Natural killer cell (primary cell): ENCODE measurements at regions not wholly inside any gene's neighbourhood (a gene's known extent, or its start where the extent isn't known, plus 50 kb on each side); places are given as distances from the start of the nearest gene placed in this dataset.

Experiments
- ATAC-seq, 3 donors: fragments of 150-1000 bp in 2 of 3; fragments of 200-7000 bp in 1 of 3; cut with Tn5 transposase; 1 replicate in 1 of 3; 2 replicates in 2 of 3; pipeline ENCODE4 v1.10.0; 2021; ENCODE audit warnings: mild to moderate bottlenecking in 2 of 3, moderate library complexity in 2 of 3
- DNase-seq, 2 donors: peaks; one replicate each; pipeline versions ENCODE4 v3.0.0 to v3.0.0-alpha.2; 2013 to 2021; ENCODE audit warnings: mixed read lengths in 1 of 2
- H3K27ac ChIP-seq: one replicate; pipeline ENCODE4 v1.5.1; 2013; ENCODE audit warnings: mild to moderate bottlenecking, low read length
- H3K27me3 ChIP-seq: one replicate; pipeline ENCODE4 v1.6.1; 2013; ENCODE audit warnings: low read length; ENCODE audit not compliant: control insufficient read depth, insufficient read depth
- H3K36me3 ChIP-seq: one replicate; pipeline ENCODE4 v1.6.1; 2013; ENCODE audit warnings: low read length; ENCODE audit not compliant: control insufficient read depth, insufficient read depth
- H3K4me1 ChIP-seq: one replicate; pipeline ENCODE4 v1.6.1; 2013; ENCODE audit warnings: low read length; ENCODE audit not compliant: control insufficient read depth, insufficient read depth
- H3K4me3 ChIP-seq: one replicate; pipeline ENCODE4 v1.5.1; 2013; ENCODE audit warnings: low read length
- H3K9me3 ChIP-seq: one replicate; pipeline ENCODE4 v1.6.1; 2013; ENCODE audit warnings: low read length; ENCODE audit not compliant: control insufficient read depth, insufficient read depth
- H3K27ac Mint-ChIP-seq, 2 donors: one replicate each; pipeline ENCODE4 v1.8.0; 2022; ENCODE audit warnings: mild to moderate bottlenecking in 2 of 2, mixed read lengths in 2 of 2, moderate library complexity in 1 of 2
- H3K27me3 Mint-ChIP-seq, 2 donors: one replicate each; pipeline ENCODE4 v1.8.0; 2022; ENCODE audit warnings: low read depth in 2 of 2, mixed read lengths in 2 of 2
- H3K36me3 Mint-ChIP-seq: one replicate; pipeline ENCODE4 v1.8.0; 2022; ENCODE audit warnings: mixed read lengths
- H3K4me1 Mint-ChIP-seq, 2 donors: one replicate each; pipeline ENCODE4 v1.8.0; 2022; ENCODE audit warnings: mixed read lengths in 2 of 2
- H3K4me3 Mint-ChIP-seq: one replicate; pipeline ENCODE4 v1.8.0; 2022; ENCODE audit warnings: mild to moderate bottlenecking, moderate library complexity, mixed read lengths
- H3K9me3 Mint-ChIP-seq, 2 donors: one replicate each; pipeline ENCODE4 v1.8.0; 2022; ENCODE audit warnings: mixed read lengths in 2 of 2
- CTCF ChIP-seq: fragments of 200-600 bp; IDR thresholded peaks from one replicate; pipeline ENCODE4 v1.8.0; 2022; ENCODE audit warnings: antibody characterized with exemption
- WGBS: methylation state at CpG from one replicate; pipeline ENCODE4 v1.1.7; 2013; ENCODE audit warnings: missing lambda C conversion rate; ENCODE audit not compliant: insufficient coverage; 5-methylcytosine and 5-hydroxymethylcytosine counted together
- intact Hi-C: fragments of 100-400 bp; cut with micrococcal nuclease; formaldehyde crosslinking; loops from one replicate; pipeline ENCODE4 v1.14.2; 2022

- H3K4me3 ChIP-seq, result no peak overlapping the region
- TF ChIP-seq CTCF, result no peak
- Mint-ChIP-seq H3K4me1 (no peaks in the 10 kb centered on the region), H3K4me3 (no peak overlapping the region), H3K36me3 (no peaks in the 10 kb centered on the region), H3K27ac (no peak overlapping the region), H3K9me3 (no peaks in the 10 kb centered on the region), H3K27me3 (peaks cover 5 to 28% of the 10 kb centered on the region in 2 donors)
- ATAC-seq (no peak), DNase-seq (no peak)
- intact Hi-C loops, result no loop called here
- no peak overlapping the region for H3K27ac ChIP-seq
- 93% methylated on average over 8 of the region's 8 CpGs for WGBS
- no peaks in the 10 kb centered on the region for H3K9me3 ChIP-seq
- H3K36me3 ChIP-seq, result no peaks in the 10 kb centered on the region
- H3K4me1 ChIP-seq, result no peaks in the 10 kb centered on the region
- H3K27me3 ChIP-seq, result no peaks in the 10 kb centered on the region
Measured at GRCh38 chr9:2291980-2292704, 277.0 kb downstream of the SMARCA2 start.

- no peaks in the 10 kb centered on the region for H3K4me1 ChIP-seq
- Mint-ChIP-seq H3K36me3 (no peaks in the 10 kb centered on the region), H3K4me1 (no peaks in the 10 kb centered on the region), H3K4me3 (no peak overlapping the region), H3K9me3 (no peaks in the 10 kb centered on the region), H3K27me3 (peaks cover 5 to 28% of the 10 kb centered on the region in 2 donors), H3K27ac (no peak overlapping the region)
- no peak overlapping the region for H3K27ac ChIP-seq
- no peak for ATAC-seq
- no peak for TF ChIP-seq CTCF
- no peak for DNase-seq
- no CpG with 5 or more reads among the region's 2 CpGs for WGBS
- H3K4me3 ChIP-seq, result no peak overlapping the region
- H3K9me3 ChIP-seq, result no peaks in the 10 kb centered on the region
- no peaks in the 10 kb centered on the region for H3K36me3 ChIP-seq
- intact Hi-C loops, result no loop called here
- H3K27me3 ChIP-seq, result no peaks in the 10 kb centered on the region
Measured at GRCh38 chr9:2292733-2293132, 277.6 kb downstream of the SMARCA2 start.

GRCh38 chr9:2297771-2298170 is 282.6 kb downstream of the SMARCA2 start:
- H3K36me3 Mint-ChIP-seq, result no peaks in the 10 kb centered on the region
- DNase-seq (no peak), ATAC-seq (no peak)
- H3K27ac Mint-ChIP-seq, result no peak overlapping the region
- Histone ChIP-seq H3K27me3 (no peaks in the 10 kb centered on the region), H3K36me3 (no peaks in the 10 kb centered on the region), H3K4me1 (no peaks in the 10 kb centered on the region), H3K27ac (no peak overlapping the region), H3K4me3 (no peak overlapping the region), H3K9me3 (no peaks in the 10 kb centered on the region)
- no peak overlapping the region for H3K4me3 Mint-ChIP-seq
- intact Hi-C loops, result no loop called here
- H3K4me1 Mint-ChIP-seq, result no peaks in the 10 kb centered on the region
- 80% methylated on average over 1 of the region's 1 CpG for WGBS
- no peak for TF ChIP-seq CTCF
- H3K9me3 Mint-ChIP-seq, result no peaks in the 10 kb centered on the region
- peaks cover 3 to 6% of the 10 kb centered on the region in 2 donors for H3K27me3 Mint-ChIP-seq

- 81% methylated on average over 1 of the region's 1 CpG for WGBS
- Mint-ChIP-seq H3K4me3 (no peak overlapping the region), H3K36me3 (no peaks in the 10 kb centered on the region), H3K27me3 (peaks cover 0 to 6% of the 10 kb centered on the region in 2 donors), H3K27ac (no peak overlapping the region), H3K4me1 (no peaks in the 10 kb centered on the region), H3K9me3 (no peaks in the 10 kb centered on the region)
- no peaks in the 10 kb centered on the region for H3K36me3 ChIP-seq
- no peaks in the 10 kb centered on the region for H3K4me1 ChIP-seq
- TF ChIP-seq CTCF, result no peak
- intact Hi-C loops, result no loop called here
- DNase-seq, result no peak
- H3K9me3 ChIP-seq, result no peaks in the 10 kb centered on the region
- ATAC-seq, result no peak
- no peak overlapping the region for H3K27ac ChIP-seq
- H3K27me3 ChIP-seq, result no peaks in the 10 kb centered on the region
- no peak overlapping the region for H3K4me3 ChIP-seq
Measured at GRCh38 chr9:2298217-2298616, 283.1 kb downstream of the SMARCA2 start.
